Caco-2 (cell line): ENCODE measurements at regions not wholly inside any gene's neighbourhood (a gene's known extent, or its start where the extent isn't known, plus 50 kb on each side); places are given as distances from the start of the nearest gene placed in this dataset.

Experiments used
- BruUV-seq: library from RNA; stranded (reverse); fragments of 400-500 nt; replicated peaks from 2 replicates; lab custom pipeline; 2021; lab: Mats Ljungman, UMichigan
- CTCF ChIA-PET: fragments of 300-600 bp; sonication (Branson Sonifier 250); formaldehyde crosslinking; loops from one replicate; lab custom pipeline; 2022; ENCODE audit warnings: antibody characterized with exemption; lab: Charles Lee
- POLR2A ChIA-PET: fragments of 300-600 bp; sonication (Branson Sonifier 250); formaldehyde crosslinking; loops from one replicate; lab custom pipeline; 2022; ENCODE audit warnings: antibody characterized with exemption; lab: Charles Lee
- DNase-seq, 2 experiments: peaks; one replicate each; pipeline versions ENCODE4 v3.0.0 to v3.0.0-alpha.2; 2020 to 2022
- H3K27me3 ChIP-seq: replicated peaks from 2 replicates; pipeline ENCODE4 v1.6.0; 2011; ENCODE audit warnings: low read length; ENCODE audit not compliant: control insufficient read depth, insufficient read depth
- H3K36me3 ChIP-seq: 2 replicates; pipeline ENCODE4 v1.5.1; 2011; ENCODE audit warnings: low read length; ENCODE audit not compliant: control insufficient read depth, insufficient read depth
- H3K4me1 ChIP-seq: fragments of 250-450 bp; sonication (Bioruptor Pico); 2 replicates; pipeline ENCODE4 v1.5.1; 2020; ENCODE audit warnings: mild to moderate bottlenecking
- H3K4me3 ChIP-seq: 2 replicates; pipeline ENCODE4 v1.5.1; 2011; ENCODE audit warnings: low read depth, mild to moderate bottlenecking, control low read depth, low read length
- H3K9me3 ChIP-seq: fragments of 250-450 bp; sonication (Bioruptor Pico); 2 replicates; pipeline ENCODE4 v1.5.1; 2020; ENCODE audit warnings: mild to moderate bottlenecking, moderate library complexity
- H3K27ac Mint-ChIP-seq: one replicate; pipeline ENCODE4 v1.8.0; 2022; ENCODE audit warnings: mixed read lengths; ENCODE audit not compliant: unreplicated experiment
- H3K27me3 Mint-ChIP-seq: one replicate; pipeline ENCODE4 v1.8.0; 2022; ENCODE audit warnings: mixed read lengths; ENCODE audit not compliant: insufficient read depth, unreplicated experiment
- H3K36me3 Mint-ChIP-seq: one replicate; pipeline ENCODE4 v1.8.0; 2022; ENCODE audit warnings: mild to moderate bottlenecking, mixed read lengths; ENCODE audit not compliant: insufficient read depth, unreplicated experiment
- H3K4me1 Mint-ChIP-seq: one replicate; pipeline ENCODE4 v1.8.0; 2022; ENCODE audit warnings: low read depth, mixed read lengths; ENCODE audit not compliant: unreplicated experiment
- H3K4me3 Mint-ChIP-seq: one replicate; pipeline ENCODE4 v1.8.0; 2022; ENCODE audit warnings: mild to moderate bottlenecking, moderate library complexity, mixed read lengths; ENCODE audit not compliant: unreplicated experiment
- H3K9me3 Mint-ChIP-seq: one replicate; pipeline ENCODE4 v1.8.0; 2022; ENCODE audit warnings: mixed read lengths; ENCODE audit not compliant: unreplicated experiment
- intact Hi-C: fragments of 100-400 bp; cut with micrococcal nuclease; formaldehyde crosslinking; loops from one replicate; pipeline ENCODE4 v1.10.0; 2022; ENCODE audit not compliant: unreplicated experiment
- TF ChIP-seq, protein P1 (sequence below), 2 experiments: fragments of 200-600 bp in 1 of 2; IDR thresholded peaks; 1 replicate in 1 of 2; 2 replicates in 1 of 2; pipeline versions ENCODE4 v1.5.1 to v1.8.0; 2011 to 2022; ENCODE audit warnings: antibody characterized with exemption in 1 of 2, control low read depth in 1 of 2, inconsistent platforms in 1 of 2, low read depth in 1 of 2, low read length in 1 of 2, mild to moderate bottlenecking in 1 of 2, moderate library complexity in 1 of 2; ENCODE audit not compliant: insufficient read depth in 1 of 2, severe bottlenecking in 1 of 2, unreplicated experiment in 1 of 2

- no peak overlapping the region for H3K4me3 Mint-ChIP-seq
- intact Hi-C loops, result no loop called here
- no peaks in the 10 kb centered on the region for H3K27me3 Mint-ChIP-seq
- no peak overlapping the region for H3K4me3 ChIP-seq
- ChIA-PET POLR2A (interaction anchor here (0.6 kb wide), 1 partner anchor 12 kb away, joined by 3 read pairs; no protein-coding TSS in a partner anchor), CTCF (no interaction called here)
- BruUV-seq, result no TSS peak
- no peaks in the 10 kb centered on the region for H3K9me3 Mint-ChIP-seq
- TF ChIP-seq, protein P1, sequence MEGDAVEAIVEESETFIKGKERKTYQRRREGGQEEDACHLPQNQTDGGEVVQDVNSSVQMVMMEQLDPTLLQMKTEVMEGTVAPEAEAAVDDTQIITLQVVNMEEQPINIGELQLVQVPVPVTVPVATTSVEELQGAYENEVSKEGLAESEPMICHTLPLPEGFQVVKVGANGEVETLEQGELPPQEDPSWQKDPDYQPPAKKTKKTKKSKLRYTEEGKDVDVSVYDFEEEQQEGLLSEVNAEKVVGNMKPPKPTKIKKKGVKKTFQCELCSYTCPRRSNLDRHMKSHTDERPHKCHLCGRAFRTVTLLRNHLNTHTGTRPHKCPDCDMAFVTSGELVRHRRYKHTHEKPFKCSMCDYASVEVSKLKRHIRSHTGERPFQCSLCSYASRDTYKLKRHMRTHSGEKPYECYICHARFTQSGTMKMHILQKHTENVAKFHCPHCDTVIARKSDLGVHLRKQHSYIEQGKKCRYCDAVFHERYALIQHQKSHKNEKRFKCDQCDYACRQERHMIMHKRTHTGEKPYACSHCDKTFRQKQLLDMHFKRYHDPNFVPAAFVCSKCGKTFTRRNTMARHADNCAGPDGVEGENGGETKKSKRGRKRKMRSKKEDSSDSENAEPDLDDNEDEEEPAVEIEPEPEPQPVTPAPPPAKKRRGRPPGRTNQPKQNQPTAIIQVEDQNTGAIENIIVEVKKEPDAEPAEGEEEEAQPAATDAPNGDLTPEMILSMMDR (IDR thresholded peaks at IDR 0.05; ENCODE audit: insufficient read depth in 1 of 2, low read depth in 1 of 2, low read length in 1 of 2, severe bottlenecking in 1 of 2, unreplicated experiment in 1 of 2), result no peak
- no peaks in the 10 kb centered on the region for H3K36me3 ChIP-seq
- H3K27ac Mint-ChIP-seq, result no peak overlapping the region
- H3K4me1 ChIP-seq, result no peaks in the 10 kb centered on the region
- no peak for DNase-seq
- no peaks in the 10 kb centered on the region for H3K4me1 Mint-ChIP-seq
- no peaks in the 10 kb centered on the region for H3K9me3 ChIP-seq
- no peaks in the 10 kb centered on the region for H3K36me3 Mint-ChIP-seq
- H3K27me3 ChIP-seq, result no peaks in the 10 kb centered on the region
Observed at GRCh38 chr5:89208392-89208791, 325.4 kb upstream of the MEF2C start.

- TF ChIP-seq, protein P1 (IDR thresholded peaks at IDR 0.05; ENCODE audit: insufficient read depth in 1 of 2, low read depth in 1 of 2, low read length in 1 of 2, severe bottlenecking in 1 of 2, unreplicated experiment in 1 of 2), result no peak
- no peaks in the 10 kb centered on the region for H3K4me1 Mint-ChIP-seq
- no TSS peak for BruUV-seq
- H3K4me3 ChIP-seq, result no peak overlapping the region
- H3K36me3 Mint-ChIP-seq, result no peaks in the 10 kb centered on the region
- ChIA-PET POLR2A (no interaction called here), CTCF (no interaction called here)
- no peak overlapping the region for H3K4me3 Mint-ChIP-seq
- H3K9me3 ChIP-seq, result no peaks in the 10 kb centered on the region
- H3K27me3 Mint-ChIP-seq, result no peaks in the 10 kb centered on the region
- no peak for DNase-seq
- H3K4me1 ChIP-seq, result no peaks in the 10 kb centered on the region
- intact Hi-C loops, result no loop called here
- H3K27ac Mint-ChIP-seq, result no peak overlapping the region
- H3K36me3 ChIP-seq, result no peaks in the 10 kb centered on the region
- H3K27me3 ChIP-seq, result no peaks in the 10 kb centered on the region
- H3K9me3 Mint-ChIP-seq, result peaks cover under 1% of the 10 kb centered on the region
Observed at GRCh38 chr5:89204756-89205155, 321.8 kb upstream of the MEF2C start.

DNA sequence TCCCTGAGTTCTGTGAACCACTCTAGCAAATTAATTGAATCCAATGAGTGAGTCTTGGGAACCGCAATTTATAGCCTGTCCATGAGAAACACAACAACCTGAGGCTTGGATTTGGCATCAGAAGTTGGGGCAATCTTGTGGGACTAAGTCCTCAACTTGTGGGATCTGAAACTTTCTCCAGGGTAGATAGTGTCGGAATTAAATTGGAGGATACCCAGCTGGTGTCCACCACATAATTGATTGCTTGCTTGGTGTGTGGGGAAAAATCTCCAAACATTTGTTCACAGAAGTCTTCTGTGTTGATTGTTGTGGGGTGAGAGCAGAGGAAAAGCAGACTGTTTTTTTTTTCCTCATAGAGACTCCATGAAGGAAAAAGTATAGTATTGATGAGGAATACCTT is 320.6 kb upstream of the MEF2C start:
- ChIA-PET POLR2A (no interaction called here), CTCF (no interaction called here)
- no peaks in the 10 kb centered on the region for H3K27me3 Mint-ChIP-seq
- H3K4me3 Mint-ChIP-seq, result no peak overlapping the region
- Histone ChIP-seq H3K9me3 (peaks cover 4% of the 10 kb centered on the region; the same call in 1 of the 2 replicates), H3K27me3 (no peaks in the 10 kb centered on the region), H3K36me3 (no peaks in the 10 kb centered on the region), H3K4me3 (no peak overlapping the region), H3K4me1 (no peaks in the 10 kb centered on the region)
- no peaks in the 10 kb centered on the region for H3K4me1 Mint-ChIP-seq
- TF ChIP-seq, protein P1 (IDR thresholded peaks at IDR 0.05; ENCODE audit: insufficient read depth in 1 of 2, low read depth in 1 of 2, low read length in 1 of 2, severe bottlenecking in 1 of 2, unreplicated experiment in 1 of 2), result no peak
- intact Hi-C loops, result no loop called here
- H3K36me3 Mint-ChIP-seq, result no peaks in the 10 kb centered on the region
- peaks cover 12% of the 10 kb centered on the region for H3K9me3 Mint-ChIP-seq
- no TSS peak for BruUV-seq
- H3K27ac Mint-ChIP-seq, result no peak overlapping the region
- no peak for DNase-seq
